Keratinocyte (primary cell): ENCODE measurements at regions not wholly inside any gene's neighbourhood (a gene's known extent, or its start where the extent isn't known, plus 50 kb on each side); places are given as distances from the start of the nearest gene placed in this dataset.

ENCODE experiments used
- DNase-seq: peaks from one replicate; pipeline ENCODE4 v3.0.0-alpha.2; 2011; ENCODE audit warnings: low read depth, missing footprints, low spot score
- FAIRE-seq: peaks from 2 replicates; lab custom pipeline; 2011; peaks lifted over from hg19 to GRCh38; lab: Jason Lieb, UNC
- H2AFZ ChIP-seq: 2 replicates; pipeline ENCODE4 v1.6.0; 2012; ENCODE audit warnings: low read length, control low read depth, inconsistent platforms; ENCODE audit not compliant: control insufficient read depth
- H3K27ac ChIP-seq: 2 replicates; pipeline ENCODE4 v1.5.1; 2011; ENCODE audit warnings: low read length; ENCODE audit not compliant: control insufficient read depth, insufficient read depth
- H3K27me3 ChIP-seq: 3 replicates; pipeline ENCODE4 v1.6.0; 2011; ENCODE audit warnings: low read length; ENCODE audit not compliant: control insufficient read depth, insufficient read depth; ENCODE audit errors: extremely low read depth
- H3K36me3 ChIP-seq, 2 experiments: 2 replicates in 1 of 2; 3 replicates in 1 of 2; pipeline ENCODE4 v1.5.1; 2011; ENCODE audit warnings: low read length in 2 of 2, mild to moderate bottlenecking in 1 of 2; ENCODE audit not compliant: control insufficient read depth in 2 of 2, insufficient read depth in 2 of 2; ENCODE audit errors: extremely low read depth in 1 of 2
- H3K4me1 ChIP-seq: 3 replicates; pipeline ENCODE4 v1.5.1; 2011; ENCODE audit warnings: low read length; ENCODE audit not compliant: control insufficient read depth, insufficient read depth; ENCODE audit errors: extremely low read depth
- H3K4me2 ChIP-seq: 3 replicates; pipeline ENCODE4 v1.6.0; 2011; ENCODE audit warnings: low read depth, low read length; ENCODE audit not compliant: control insufficient read depth, insufficient read depth; ENCODE audit errors: extremely low read depth
- H3K4me3 ChIP-seq, 3 experiments: fragments of 200-600 bp in 1 of 3; sonication (generic) in 1 of 3; 2 replicates in 2 of 3; 3 replicates in 1 of 3; pipeline ENCODE4 v1.5.1; 2011 to 2016; ENCODE audit warnings: low read length in 3 of 3, mild to moderate bottlenecking in 3 of 3, control low read depth in 2 of 3, inconsistent platforms in 1 of 3, low read depth in 1 of 3, mixed read lengths in 1 of 3, mixed run types in 1 of 3, moderate library complexity in 1 of 3; ENCODE audit not compliant: control insufficient read depth in 2 of 3, insufficient read depth in 2 of 3; ENCODE audit errors: extremely low read depth in 1 of 3
- H3K79me2 ChIP-seq: 2 replicates; pipeline ENCODE4 v1.6.0; 2012; ENCODE audit warnings: low read length; ENCODE audit not compliant: control insufficient read depth, insufficient read depth
- H3K9ac ChIP-seq: 3 replicates; pipeline ENCODE4 v1.6.0; 2011; ENCODE audit warnings: low read length; ENCODE audit not compliant: control insufficient read depth, insufficient read depth; ENCODE audit errors: extremely low read depth
- H3K9me1 ChIP-seq: 3 replicates; pipeline ENCODE4 v1.6.0; 2011; ENCODE audit warnings: low read length; ENCODE audit not compliant: control insufficient read depth, insufficient read depth; ENCODE audit errors: extremely low read depth
- H3K9me3 ChIP-seq: 2 replicates; pipeline ENCODE4 v1.5.1; 2012; ENCODE audit warnings: low read depth, low read length; ENCODE audit not compliant: control insufficient read depth
- H4K20me1 ChIP-seq: 3 replicates; pipeline ENCODE4 v1.6.0; 2011; ENCODE audit warnings: low read length; ENCODE audit not compliant: control insufficient read depth, insufficient read depth; ENCODE audit errors: extremely low read depth
- EZH2 ChIP-seq: IDR thresholded peaks from one replicate; pipeline ENCODE4 v1.6.1; 2012; ENCODE audit warnings: inconsistent platforms, mild to moderate bottlenecking, low read length, moderate library complexity
- dilution Hi-C: fragments of 300-500 bp; cut with MboI; formaldehyde crosslinking; loops from one replicate; pipeline ENCODE4 v1.7.0; 2020; ENCODE audit warnings: low sequenced_read_pairs; ENCODE audit not compliant: extremely low pct_ligation_motif_present
- TF ChIP-seq, protein P1 (sequence below), 3 experiments: IDR thresholded peaks in 1 of 3; conservative IDR thresholded peaks in 1 of 3; optimal IDR thresholded peaks in 1 of 3; 2 replicates in 2 of 3; 3 replicates in 1 of 3; pipeline versions ENCODE3 to v1.5.1; 2011; ENCODE audit warnings: low read length in 3 of 3, mild to moderate bottlenecking in 3 of 3, moderate library complexity in 2 of 3, control low read depth in 1 of 3, inconsistent platforms in 1 of 3; ENCODE audit not compliant: insufficient read depth in 2 of 3; ENCODE audit errors: extremely low read depth in 1 of 3

DNA sequence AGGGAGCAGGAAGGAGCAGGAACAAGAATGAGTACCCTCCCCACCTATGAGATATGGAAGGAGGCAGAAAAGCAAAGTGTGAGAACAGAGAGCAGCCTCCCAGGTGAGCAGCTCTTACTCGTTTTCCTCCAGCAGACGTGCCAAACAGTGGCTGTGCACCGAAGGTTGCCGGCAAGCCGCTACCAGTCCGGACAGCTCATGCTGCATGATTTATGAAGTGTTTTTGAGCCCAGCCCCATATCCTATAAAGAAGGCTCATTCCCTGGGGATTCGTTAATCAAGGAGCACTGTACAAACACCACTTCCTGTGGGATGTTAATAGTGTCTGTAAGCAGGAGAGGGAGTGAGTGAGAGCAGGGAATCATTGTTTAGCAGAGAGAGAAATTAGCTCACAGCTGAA, 118.3 kb upstream of the FOXB1 start:
- FAIRE-seq (peak; percentile 93), DNase-seq (peak; percentile 48)
- H3K9ac ChIP-seq, result peak overlapping the region; percentile 13
- peaks cover 4% of the 10 kb centered on the region for H3K27me3 ChIP-seq
- TF ChIP-seq, protein P1, sequence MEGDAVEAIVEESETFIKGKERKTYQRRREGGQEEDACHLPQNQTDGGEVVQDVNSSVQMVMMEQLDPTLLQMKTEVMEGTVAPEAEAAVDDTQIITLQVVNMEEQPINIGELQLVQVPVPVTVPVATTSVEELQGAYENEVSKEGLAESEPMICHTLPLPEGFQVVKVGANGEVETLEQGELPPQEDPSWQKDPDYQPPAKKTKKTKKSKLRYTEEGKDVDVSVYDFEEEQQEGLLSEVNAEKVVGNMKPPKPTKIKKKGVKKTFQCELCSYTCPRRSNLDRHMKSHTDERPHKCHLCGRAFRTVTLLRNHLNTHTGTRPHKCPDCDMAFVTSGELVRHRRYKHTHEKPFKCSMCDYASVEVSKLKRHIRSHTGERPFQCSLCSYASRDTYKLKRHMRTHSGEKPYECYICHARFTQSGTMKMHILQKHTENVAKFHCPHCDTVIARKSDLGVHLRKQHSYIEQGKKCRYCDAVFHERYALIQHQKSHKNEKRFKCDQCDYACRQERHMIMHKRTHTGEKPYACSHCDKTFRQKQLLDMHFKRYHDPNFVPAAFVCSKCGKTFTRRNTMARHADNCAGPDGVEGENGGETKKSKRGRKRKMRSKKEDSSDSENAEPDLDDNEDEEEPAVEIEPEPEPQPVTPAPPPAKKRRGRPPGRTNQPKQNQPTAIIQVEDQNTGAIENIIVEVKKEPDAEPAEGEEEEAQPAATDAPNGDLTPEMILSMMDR (optimal IDR thresholded peaks at IDR 0.05 in 1 of 3, IDR thresholded peaks at IDR 0.05 in 1 of 3, conservative IDR thresholded peaks at IDR 0.05 in 1 of 3; ENCODE audit: extremely low read depth in 1 of 3, insufficient read depth in 2 of 3, low read length in 3 of 3), result no peak
- TF ChIP-seq EZH2, result no peak
- peak overlapping the region; percentile 56 for H2AFZ ChIP-seq
- no peaks in the 10 kb centered on the region for H3K9me3 ChIP-seq
- peaks cover 17% of the 10 kb centered on the region for H3K4me1 ChIP-seq
- no peaks in the 10 kb centered on the region for H3K9me1 ChIP-seq
- peak overlapping the region in 2 of 3 experiments; percentile 13 to 21 for H3K4me3 ChIP-seq
- H3K79me2 ChIP-seq, result no peaks in the 10 kb centered on the region
- peak overlapping the region; percentile 67 for H3K4me2 ChIP-seq
- no peaks in the 10 kb centered on the region for H4K20me1 ChIP-seq
- H3K36me3 ChIP-seq, result no peaks in the 10 kb centered on the region
- H3K27ac ChIP-seq, result peak overlapping the region; percentile 30
- dilution Hi-C loops, result no loop called here

DNA sequence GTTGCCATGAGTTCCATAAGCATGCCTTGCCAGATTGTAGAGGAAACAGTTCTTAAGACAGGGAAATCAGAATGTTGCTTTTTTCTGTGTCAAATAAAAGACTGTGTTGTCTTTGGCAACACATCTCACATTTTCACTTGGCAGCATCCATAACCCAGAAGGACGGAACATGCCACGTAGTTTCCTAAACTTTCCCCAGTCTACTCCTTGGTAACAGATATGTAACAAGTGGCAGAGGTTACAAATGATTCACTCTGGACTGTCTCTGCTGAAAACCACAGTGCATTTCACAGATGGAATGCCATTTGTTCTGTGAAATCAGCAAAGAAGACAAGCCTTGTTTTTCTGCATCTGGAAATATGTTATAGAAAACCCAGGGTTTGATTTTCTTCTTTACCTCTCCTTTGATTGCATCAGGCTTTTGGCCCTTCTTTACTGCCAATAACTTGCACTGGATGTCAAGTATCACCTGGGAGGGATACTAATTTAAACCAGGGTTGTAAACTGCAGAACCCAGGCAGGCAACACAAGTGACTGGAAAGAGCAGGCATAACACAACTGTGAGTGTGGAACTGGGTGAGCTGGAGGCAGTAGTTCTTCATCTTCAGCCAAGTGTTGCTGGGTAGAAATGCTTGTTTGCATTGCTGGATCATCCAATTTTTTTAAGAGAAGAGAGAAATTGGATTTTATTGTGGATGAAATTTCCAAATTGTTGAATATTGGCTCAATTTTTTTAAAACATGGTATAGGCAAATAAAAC, 124.4 kb upstream of the FOXB1 start:
- TF ChIP-seq, protein P1 (optimal IDR thresholded peaks at IDR 0.05 in 1 of 3, IDR thresholded peaks at IDR 0.05 in 1 of 3, conservative IDR thresholded peaks at IDR 0.05 in 1 of 3; ENCODE audit: extremely low read depth in 1 of 3, insufficient read depth in 2 of 3, low read length in 3 of 3), result no peak
- TF ChIP-seq EZH2, result no peak
- no peak overlapping the region for H3K27ac ChIP-seq
- no peak overlapping the region for H2AFZ ChIP-seq
- H3K27me3 ChIP-seq, result no peaks in the 10 kb centered on the region
- H3K79me2 ChIP-seq, result no peaks in the 10 kb centered on the region
- DNase-seq (no peak), FAIRE-seq (peak; percentile 86)
- H3K4me2 ChIP-seq, result no peak overlapping the region
- no peak overlapping the region for H3K9ac ChIP-seq
- H3K36me3 ChIP-seq, result no peaks in the 10 kb centered on the region
- H3K9me1 ChIP-seq, result no peaks in the 10 kb centered on the region
- H3K9me3 ChIP-seq, result no peaks in the 10 kb centered on the region
- dilution Hi-C loops, result no loop called here
- no peak overlapping the region for H3K4me3 ChIP-seq
- H4K20me1 ChIP-seq, result no peaks in the 10 kb centered on the region
- peaks cover 7% of the 10 kb centered on the region for H3K4me1 ChIP-seq
